ENCODE measurements at regions not wholly inside any gene's neighbourhood (a gene's known extent, or its start where the extent isn't known, plus 50 kb on each side); places are given as distances from the start of the nearest gene placed in this dataset.

DNA sequence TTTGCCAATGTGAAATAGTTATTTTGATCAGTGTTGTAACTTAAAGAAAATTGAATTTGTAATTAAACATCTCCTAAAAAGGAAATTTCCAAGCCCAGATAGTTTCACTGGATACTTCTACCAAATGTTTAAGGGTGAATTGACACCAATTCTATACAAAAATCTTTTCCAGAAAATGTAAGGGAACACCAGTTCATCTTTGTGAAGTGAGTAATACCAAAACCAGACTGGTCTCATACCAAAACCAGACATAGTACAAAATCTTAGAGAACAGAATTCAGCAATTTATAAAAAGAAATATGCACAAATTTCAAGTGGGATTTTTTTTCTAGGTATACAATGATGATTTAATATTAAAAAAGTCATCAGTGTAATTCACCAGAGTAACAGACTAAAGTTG is 86.0 kb upstream of the ZNF32 start:
- H3K9me3 Mint-ChIP-seq = peaks cover 0 to 2% of the 10 kb centered on the region in 2 donors
- no peak overlapping the region for H3K4me3 Mint-ChIP-seq

GRCh38 chr10:43731486-43731885 is 82.8 kb upstream of the ZNF32 start:
- 74% methylated on average over 3 of the region's 3 CpGs for WGBS (ENCODE audit: insufficient coverage)

More for the DNA sequence above, 86.0 kb upstream of the ZNF32 start:
- Histone ChIP-seq H3K9me3 (ENCODE audit: control insufficient read depth, insufficient read depth, low read length) (no peaks in the 10 kb centered on the region), H3K27me3 (ENCODE audit: control insufficient read depth, insufficient read depth, low read length) (no peaks in the 10 kb centered on the region), H3K36me3 (ENCODE audit: control insufficient read depth, insufficient read depth, low read length) (no peaks in the 10 kb centered on the region), H3K4me3 (ENCODE audit: low read length) (no peak overlapping the region), H3K4me1 (ENCODE audit: control insufficient read depth, insufficient read depth, low read length) (no peaks in the 10 kb centered on the region), H3K27ac (ENCODE audit: low read length) (no peak overlapping the region)
- peaks cover 5 to 6% of the 10 kb centered on the region in 2 donors for H3K4me1 Mint-ChIP-seq
- H3K36me3 Mint-ChIP-seq = no peaks in the 10 kb centered on the region
- intact Hi-C loops (cut with micrococcal nuclease) = no loop called here
- H3K27ac Mint-ChIP-seq = no peak overlapping the region
- H3K27me3 Mint-ChIP-seq (ENCODE audit: low read depth in 2 of 2) = peaks cover 1 to 17% of the 10 kb centered on the region in 2 donors
- TF ChIP-seq, protein P1, sequence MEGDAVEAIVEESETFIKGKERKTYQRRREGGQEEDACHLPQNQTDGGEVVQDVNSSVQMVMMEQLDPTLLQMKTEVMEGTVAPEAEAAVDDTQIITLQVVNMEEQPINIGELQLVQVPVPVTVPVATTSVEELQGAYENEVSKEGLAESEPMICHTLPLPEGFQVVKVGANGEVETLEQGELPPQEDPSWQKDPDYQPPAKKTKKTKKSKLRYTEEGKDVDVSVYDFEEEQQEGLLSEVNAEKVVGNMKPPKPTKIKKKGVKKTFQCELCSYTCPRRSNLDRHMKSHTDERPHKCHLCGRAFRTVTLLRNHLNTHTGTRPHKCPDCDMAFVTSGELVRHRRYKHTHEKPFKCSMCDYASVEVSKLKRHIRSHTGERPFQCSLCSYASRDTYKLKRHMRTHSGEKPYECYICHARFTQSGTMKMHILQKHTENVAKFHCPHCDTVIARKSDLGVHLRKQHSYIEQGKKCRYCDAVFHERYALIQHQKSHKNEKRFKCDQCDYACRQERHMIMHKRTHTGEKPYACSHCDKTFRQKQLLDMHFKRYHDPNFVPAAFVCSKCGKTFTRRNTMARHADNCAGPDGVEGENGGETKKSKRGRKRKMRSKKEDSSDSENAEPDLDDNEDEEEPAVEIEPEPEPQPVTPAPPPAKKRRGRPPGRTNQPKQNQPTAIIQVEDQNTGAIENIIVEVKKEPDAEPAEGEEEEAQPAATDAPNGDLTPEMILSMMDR (IDR thresholded peaks at IDR 0.05) = no peak
- ATAC-seq = no peak
- no peak for DNase-seq

DNA sequence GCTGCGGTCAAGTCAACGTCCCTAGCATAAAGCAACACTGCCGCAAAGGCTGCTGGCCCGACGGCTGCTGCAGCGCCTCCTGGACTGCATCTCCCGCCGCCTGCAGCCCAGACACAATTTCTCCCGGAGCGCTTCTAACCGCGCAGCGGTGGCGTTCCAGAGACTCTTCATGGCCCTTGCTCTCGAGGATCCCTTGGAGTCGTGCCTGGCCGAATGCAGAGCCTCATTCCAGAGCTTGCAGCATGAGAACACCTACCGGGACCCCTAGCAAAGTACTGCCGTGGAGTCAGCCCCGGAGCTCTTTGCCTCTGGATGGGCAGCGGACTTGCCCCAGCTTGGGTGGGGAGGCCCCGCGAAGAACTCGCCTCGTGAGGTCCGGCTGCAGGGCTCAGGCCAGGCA is 79.7 kb upstream of the ZNF32 start:
- Mint-ChIP-seq H3K4me3 (no peak overlapping the region), H3K9me3 (peaks cover 2 to 14% of the 10 kb centered on the region in 2 donors), H3K36me3 (peaks cover 14% of the 10 kb centered on the region), H3K27me3 (ENCODE audit: low read depth in 2 of 2) (peaks cover 29% of the 10 kb centered on the region in 2 donors), H3K4me1 (no peaks in the 10 kb centered on the region), H3K27ac (no peak overlapping the region)
- TF ChIP-seq, protein P1 (IDR thresholded peaks at IDR 0.05) = no peak
- Histone ChIP-seq H3K27me3 (ENCODE audit: control insufficient read depth, insufficient read depth, low read length) (no peaks in the 10 kb centered on the region), H3K4me1 (ENCODE audit: control insufficient read depth, insufficient read depth, low read length) (no peaks in the 10 kb centered on the region), H3K36me3 (ENCODE audit: control insufficient read depth, insufficient read depth, low read length) (no peaks in the 10 kb centered on the region), H3K4me3 (ENCODE audit: low read length) (no peak overlapping the region), H3K27ac (ENCODE audit: low read length) (no peak overlapping the region), H3K9me3 (ENCODE audit: control insufficient read depth, insufficient read depth, low read length) (peaks cover 8% of the 10 kb centered on the region)
- WGBS (ENCODE audit: insufficient coverage) = 84% methylated on average over 26 of the region's 26 CpGs
- DNase-seq = no peak
- intact Hi-C loops (cut with micrococcal nuclease) = no loop called here
- ATAC-seq = no peak

More at GRCh38 chr10:43731486-43731885, 82.8 kb upstream of the ZNF32 start:
- H3K4me1 Mint-ChIP-seq = peaks cover 5 to 6% of the 10 kb centered on the region in 2 donors
- Histone ChIP-seq H3K36me3 (ENCODE audit: control insufficient read depth, insufficient read depth, low read length) (no peaks in the 10 kb centered on the region), H3K27me3 (ENCODE audit: control insufficient read depth, insufficient read depth, low read length) (no peaks in the 10 kb centered on the region), H3K9me3 (ENCODE audit: control insufficient read depth, insufficient read depth, low read length) (peaks cover 8% of the 10 kb centered on the region), H3K27ac (ENCODE audit: low read length) (no peak overlapping the region), H3K4me3 (ENCODE audit: low read length) (no peak overlapping the region), H3K4me1 (ENCODE audit: control insufficient read depth, insufficient read depth, low read length) (no peaks in the 10 kb centered on the region)
- no peak overlapping the region for H3K4me3 Mint-ChIP-seq
- peaks cover 2 to 9% of the 10 kb centered on the region in 2 donors for H3K9me3 Mint-ChIP-seq
- ATAC-seq (no peak), DNase-seq (no peak)
- intact Hi-C loops (cut with micrococcal nuclease) = no loop called here
- H3K27me3 Mint-ChIP-seq (ENCODE audit: low read depth in 2 of 2) = peaks cover 18 to 29% of the 10 kb centered on the region in 2 donors
- TF ChIP-seq, protein P1 (IDR thresholded peaks at IDR 0.05) = no peak
- peaks cover 7% of the 10 kb centered on the region for H3K36me3 Mint-ChIP-seq
- H3K27ac Mint-ChIP-seq = no peak overlapping the region

- H3K27me3 ChIP-seq (ENCODE audit: control insufficient read depth, insufficient read depth, low read length) = no peaks in the 10 kb centered on the region
- WGBS (ENCODE audit: insufficient coverage) = 85% methylated on average over 21 of the region's 21 CpGs
- Mint-ChIP-seq H3K4me3 (no peak overlapping the region), H3K36me3 (peaks cover 14% of the 10 kb centered on the region), H3K4me1 (no peaks in the 10 kb centered on the region), H3K27ac (no peak overlapping the region), H3K9me3 (peaks cover 2 to 14% of the 10 kb centered on the region in 2 donors), H3K27me3 (ENCODE audit: low read depth in 2 of 2) (peaks cover 26 to 29% of the 10 kb centered on the region in 2 donors)
- H3K4me1 ChIP-seq (ENCODE audit: control insufficient read depth, insufficient read depth, low read length) = no peaks in the 10 kb centered on the region
- intact Hi-C loops (cut with micrococcal nuclease) = no loop called here
- no peaks in the 10 kb centered on the region for H3K36me3 ChIP-seq (ENCODE audit: control insufficient read depth, insufficient read depth, low read length)
- peaks cover 8% of the 10 kb centered on the region for H3K9me3 ChIP-seq (ENCODE audit: control insufficient read depth, insufficient read depth, low read length)
- no peak overlapping the region for H3K4me3 ChIP-seq (ENCODE audit: low read length)
- no peak overlapping the region for H3K27ac ChIP-seq (ENCODE audit: low read length)
- TF ChIP-seq, protein P1 (IDR thresholded peaks at IDR 0.05) = no peak
- DNase-seq = no peak
- peak in 1 of 3 donors; percentile 32 for ATAC-seq
Observed at GRCh38 chr10:43727935-43728334, 79.3 kb upstream of the ZNF32 start.
